ENCODE measurements at regions not wholly inside any gene's neighbourhood (a gene's known extent, or its start where the extent isn't known, plus 50 kb on each side); places are given as distances from the start of the nearest gene placed in this dataset.
"Not testable (repeated sequence)": the region's sequence is repeated elsewhere in the genome, so short reads cannot be mapped to it uniquely, and the experiment has no call there.

- Histone ChIP-seq H3K4me1 (ENCODE audit: insufficient read depth, low read length) (no peaks in the 10 kb centered on the region), H3K9ac (ENCODE audit: low read depth, low read length) (no peak overlapping the region), H3K36me3 (ENCODE audit: insufficient read depth, low read length) (no peaks in the 10 kb centered on the region), H3K9me3 (ENCODE audit: control insufficient read depth, insufficient read depth, low read length) (peaks cover 6% of the 10 kb centered on the region)
These were observed 547.5 kb downstream of the KCNH5 start for GRCh38 chr14:62497708-62498107.

GRCh38 chr14:62501021-62501750 is 544.1 kb downstream of the KCNH5 start:
- Histone ChIP-seq H3K4me1 (ENCODE audit: insufficient read depth, low read length) (no peaks in the 10 kb centered on the region), H3K36me3 (ENCODE audit: insufficient read depth, low read length) (no peaks in the 10 kb centered on the region), H3K9ac (ENCODE audit: low read depth, low read length) (no peak overlapping the region), H3K9me3 (ENCODE audit: control insufficient read depth, insufficient read depth, low read length) (peaks cover 6% of the 10 kb centered on the region)

- Histone ChIP-seq H3K36me3 (ENCODE audit: insufficient read depth, low read length) (no peaks in the 10 kb centered on the region), H3K9ac (ENCODE audit: low read depth, low read length) (no peak overlapping the region), H3K4me1 (ENCODE audit: insufficient read depth, low read length) (no peaks in the 10 kb centered on the region), H3K9me3 (ENCODE audit: control insufficient read depth, insufficient read depth, low read length) (no peaks in the 10 kb centered on the region)
These were observed 540.2 kb downstream of the KCNH5 start for GRCh38 chr14:62505045-62505444.

GRCh38 chr14:62521309-62521708 is 523.9 kb downstream of the KCNH5 start:
- not testable (repeated sequence) for H3K36me3 ChIP-seq (ENCODE audit: insufficient read depth, low read length)

GRCh38 chr14:62528296-62528695 is 517.0 kb downstream of the KCNH5 start:
- no peaks in the 10 kb centered on the region for H3K4me1 ChIP-seq (ENCODE audit: insufficient read depth, low read length)

More at GRCh38 chr14:62521309-62521708, 523.9 kb downstream of the KCNH5 start:
- 0 out of 2 replicates have a peak, but pooled peaks cover 12% of the 10 kb centered on the region for H3K9me3 ChIP-seq (ENCODE audit: control insufficient read depth, insufficient read depth, low read length)
- not testable (repeated sequence) for H3K4me1 ChIP-seq (ENCODE audit: insufficient read depth, low read length); H3K9ac ChIP-seq (ENCODE audit: low read depth, low read length)

GRCh38 chr14:62532181-62532580 is 513.1 kb downstream of the KCNH5 start:
- Histone ChIP-seq H3K9ac (ENCODE audit: low read depth, low read length) (no peak overlapping the region), H3K36me3 (ENCODE audit: insufficient read depth, low read length) (no peaks in the 10 kb centered on the region), H3K4me1 (ENCODE audit: insufficient read depth, low read length) (no peaks in the 10 kb centered on the region), H3K9me3 (ENCODE audit: control insufficient read depth, insufficient read depth, low read length) (no peaks in the 10 kb centered on the region)

More at GRCh38 chr14:62528296-62528695, 517.0 kb downstream of the KCNH5 start:
- no peak overlapping the region for H3K9ac ChIP-seq (ENCODE audit: low read depth, low read length)
- no peaks in the 10 kb centered on the region for H3K9me3 ChIP-seq (ENCODE audit: control insufficient read depth, insufficient read depth, low read length)
- H3K36me3 ChIP-seq (ENCODE audit: insufficient read depth, low read length), result no peaks in the 10 kb centered on the region

GRCh38 chr14:62546862-62547474 is 498.3 kb downstream of the KCNH5 start:
- H3K9me3 ChIP-seq (ENCODE audit: control insufficient read depth, insufficient read depth, low read length), result no peaks in the 10 kb centered on the region
- H3K4me1 ChIP-seq (ENCODE audit: insufficient read depth, low read length), result no peaks in the 10 kb centered on the region
- H3K9ac ChIP-seq (ENCODE audit: low read depth, low read length), result no peak overlapping the region
- no peaks in the 10 kb centered on the region for H3K36me3 ChIP-seq (ENCODE audit: insufficient read depth, low read length)

- Histone ChIP-seq H3K9me3 (ENCODE audit: control insufficient read depth, insufficient read depth, low read length) (no peaks in the 10 kb centered on the region), H3K4me1 (ENCODE audit: insufficient read depth, low read length) (no peaks in the 10 kb centered on the region), H3K36me3 (ENCODE audit: insufficient read depth, low read length) (no peaks in the 10 kb centered on the region), H3K9ac (ENCODE audit: low read depth, low read length) (no peak overlapping the region)
These were observed 487.8 kb downstream of the KCNH5 start for GRCh38 chr14:62557416-62557815.

- Histone ChIP-seq H3K36me3 (ENCODE audit: insufficient read depth, low read length) (no peaks in the 10 kb centered on the region), H3K4me1 (ENCODE audit: insufficient read depth, low read length) (no peaks in the 10 kb centered on the region), H3K9me3 (ENCODE audit: control insufficient read depth, insufficient read depth, low read length) (no peaks in the 10 kb centered on the region), H3K9ac (ENCODE audit: low read depth, low read length) (no peak overlapping the region)
These were observed 486.8 kb downstream of the KCNH5 start for GRCh38 chr14:62558451-62558850.

GRCh38 chr14:62585247-62585646 is 460.0 kb downstream of the KCNH5 start:
- Histone ChIP-seq H3K9me3 (ENCODE audit: control insufficient read depth, insufficient read depth, low read length) (no peaks in the 10 kb centered on the region), H3K36me3 (ENCODE audit: insufficient read depth, low read length) (no peaks in the 10 kb centered on the region), H3K9ac (ENCODE audit: low read depth, low read length) (no peak overlapping the region), H3K4me1 (ENCODE audit: insufficient read depth, low read length) (no peaks in the 10 kb centered on the region)

- Histone ChIP-seq H3K9me3 (ENCODE audit: control insufficient read depth, insufficient read depth, low read length) (no peaks in the 10 kb centered on the region), H3K36me3 (ENCODE audit: insufficient read depth, low read length) (no peaks in the 10 kb centered on the region), H3K9ac (ENCODE audit: low read depth, low read length) (no peak overlapping the region), H3K4me1 (ENCODE audit: insufficient read depth, low read length) (no peaks in the 10 kb centered on the region)
These were observed 452.4 kb downstream of the KCNH5 start for GRCh38 chr14:62592877-62593276.

GRCh38 chr14:62597143-62597542 is 448.1 kb downstream of the KCNH5 start:
- Histone ChIP-seq H3K36me3 (ENCODE audit: insufficient read depth, low read length) (no peaks in the 10 kb centered on the region), H3K9me3 (ENCODE audit: control insufficient read depth, insufficient read depth, low read length) (no peaks in the 10 kb centered on the region)

GRCh38 chr14:62599616-62600385 is 445.5 kb downstream of the KCNH5 start:
- H3K36me3 ChIP-seq (ENCODE audit: insufficient read depth, low read length), result no peaks in the 10 kb centered on the region
- H3K9me3 ChIP-seq (ENCODE audit: control insufficient read depth, insufficient read depth, low read length), result no peaks in the 10 kb centered on the region
- H3K4me1 ChIP-seq (ENCODE audit: insufficient read depth, low read length), result no peaks in the 10 kb centered on the region
- H3K9ac ChIP-seq (ENCODE audit: low read depth, low read length), result no peak overlapping the region

More at GRCh38 chr14:62597143-62597542, 448.1 kb downstream of the KCNH5 start:
- Histone ChIP-seq H3K4me1 (ENCODE audit: insufficient read depth, low read length) (no peaks in the 10 kb centered on the region), H3K9ac (ENCODE audit: low read depth, low read length) (no peak overlapping the region)

GRCh38 chr14:62602712-62603111 is 442.5 kb downstream of the KCNH5 start:
- Histone ChIP-seq H3K9me3 (ENCODE audit: control insufficient read depth, insufficient read depth, low read length) (no peaks in the 10 kb centered on the region), H3K9ac (ENCODE audit: low read depth, low read length) (no peak overlapping the region), H3K36me3 (ENCODE audit: insufficient read depth, low read length) (no peaks in the 10 kb centered on the region), H3K4me1 (ENCODE audit: insufficient read depth, low read length) (no peaks in the 10 kb centered on the region)

All from ES-I3 (cell line).